BE2C (cell line): ENCODE measurements at regions not wholly inside any gene's neighbourhood (a gene's known extent, or its start where the extent isn't known, plus 50 kb on each side); places are given as distances from the start of the nearest gene placed in this dataset.
"Not testable (repeated sequence)": the region's sequence is repeated elsewhere in the genome, so short reads cannot be mapped to it uniquely, and the experiment has no call there.

ENCODE experiments used
- DNase-seq: peaks from one replicate; pipeline ENCODE4 v3.0.0-alpha.2; 2020
- H3K27me3 ChIP-seq: fragments of 250-450 bp; sonication (Bioruptor Pico); 2 replicates; pipeline ENCODE4 v1.5.1; 2020; ENCODE audit warnings: mild to moderate bottlenecking
- H3K36me3 ChIP-seq: fragments of 250-450 bp; sonication (Bioruptor Pico); 2 replicates; pipeline ENCODE4 v1.5.1; 2020; ENCODE audit warnings: mild to moderate bottlenecking
- H3K4me1 ChIP-seq: fragments of 250-450 bp; sonication (Bioruptor Pico); 2 replicates; pipeline ENCODE4 v1.5.1; 2020
- H3K4me3 ChIP-seq: 2 replicates; pipeline ENCODE4 v1.5.1; 2011; ENCODE audit warnings: low read depth, low read length
- H3K9me3 ChIP-seq: fragments of 250-450 bp; sonication (Bioruptor Pico); 2 replicates; pipeline ENCODE4 v1.5.1; 2020
- CTCF ChIP-seq: IDR thresholded peaks from 2 replicates; pipeline ENCODE4 v1.5.1; 2012; ENCODE audit warnings: mild to moderate bottlenecking, low read depth, low read length

GRCh38 chr10:23786594-23786993 lies 347.7 kb downstream of the OTUD1 start:
- Histone ChIP-seq H3K4me3 (no peak overlapping the region), H3K9me3 (no peaks in the 10 kb centered on the region), H3K4me1 (no peaks in the 10 kb centered on the region), H3K27me3 (no peaks in the 10 kb centered on the region), H3K36me3 (no peaks in the 10 kb centered on the region)
- no peak for DNase-seq
- no peak for TF ChIP-seq CTCF

GRCh38 chr10:23793577-23793976 lies 354.7 kb downstream of the OTUD1 start:
- H3K36me3 ChIP-seq, result no peaks in the 10 kb centered on the region
- no peak for TF ChIP-seq CTCF

GRCh38 chr10:23797452-23797851 lies 358.6 kb downstream of the OTUD1 start:
- not testable (repeated sequence) for H3K9me3 ChIP-seq, DNase-seq

More at GRCh38 chr10:23793577-23793976, 354.7 kb downstream of the OTUD1 start:
- DNase-seq, result no peak
- H3K4me3 ChIP-seq, result no peak overlapping the region
- H3K27me3 ChIP-seq, result no peaks in the 10 kb centered on the region
- no peaks in the 10 kb centered on the region for H3K9me3 ChIP-seq
- H3K4me1 ChIP-seq, result no peaks in the 10 kb centered on the region

GRCh38 chr10:23804125-23804524 lies 365.2 kb downstream of the OTUD1 start:
- Histone ChIP-seq H3K27me3 (no peaks in the 10 kb centered on the region), H3K36me3 (no peaks in the 10 kb centered on the region), H3K9me3 (no peaks in the 10 kb centered on the region), H3K4me3 (no peak overlapping the region), H3K4me1 (no peaks in the 10 kb centered on the region)
- no peak for TF ChIP-seq CTCF
- DNase-seq, result no peak

More at GRCh38 chr10:23797452-23797851, 358.6 kb downstream of the OTUD1 start:
- not testable (repeated sequence) for H3K36me3 ChIP-seq, H3K4me1 ChIP-seq, H3K4me3 ChIP-seq, H3K27me3 ChIP-seq

GRCh38 chr10:23813687-23814086 lies 374.8 kb downstream of the OTUD1 start:
- Histone ChIP-seq H3K4me1 (no peaks in the 10 kb centered on the region), H3K9me3 (no peaks in the 10 kb centered on the region), H3K4me3 (no peak overlapping the region), H3K36me3 (no peaks in the 10 kb centered on the region), H3K27me3 (no peaks in the 10 kb centered on the region)
- no peak for DNase-seq
- no peak for TF ChIP-seq CTCF

GRCh38 chr10:23818484-23818883 lies 379.6 kb downstream of the OTUD1 start:
- Histone ChIP-seq H3K4me1 (no peaks in the 10 kb centered on the region), H3K9me3 (no peaks in the 10 kb centered on the region), H3K4me3 (no peak overlapping the region), H3K27me3 (no peaks in the 10 kb centered on the region), H3K36me3 (no peaks in the 10 kb centered on the region)
- DNase-seq, result no peak
- no peak for TF ChIP-seq CTCF

- Histone ChIP-seq H3K4me3 (no peak overlapping the region), H3K36me3 (no peaks in the 10 kb centered on the region), H3K4me1 (no peaks in the 10 kb centered on the region), H3K27me3 (no peaks in the 10 kb centered on the region), H3K9me3 (no peaks in the 10 kb centered on the region)
- DNase-seq, result no peak
- no peak for TF ChIP-seq CTCF
These were observed 381.9 kb downstream of the OTUD1 start for GRCh38 chr10:23820792-23821191.
